GM13977 (cell line): ENCODE measurements at regions not wholly inside any gene's neighbourhood (a gene's known extent, or its start where the extent isn't known, plus 50 kb on each side); places are given as distances from the start of the nearest gene placed in this dataset.
"Not testable (repeated sequence)": the region's sequence is repeated elsewhere in the genome, so short reads cannot be mapped to it uniquely, and the experiment has no call there.

ENCODE experiments used
- DNase-seq: peaks from one replicate; pipeline ENCODE4 v3.0.0; 2012; ENCODE audit warnings: low spot score
- in situ Hi-C: fragments of 300-500 bp; cut with MboI; formaldehyde crosslinking; loops from one replicate; pipeline ENCODE4 v1.12.0; 2022; ENCODE audit warnings: low sequenced_read_pairs, low pct_unique_long_range_greater_than_20kb, mixed read lengths, inconsistent platforms; ENCODE audit not compliant: unreplicated experiment
- TF ChIP-seq, protein P1 (sequence below): IDR thresholded peaks from 2 replicates; pipeline ENCODE4 v1.5.1; 2012; ENCODE audit warnings: mild to moderate bottlenecking, control low read depth; ENCODE audit not compliant: insufficient read depth; ENCODE audit errors: extremely low read depth, missing control alignments

DNA sequence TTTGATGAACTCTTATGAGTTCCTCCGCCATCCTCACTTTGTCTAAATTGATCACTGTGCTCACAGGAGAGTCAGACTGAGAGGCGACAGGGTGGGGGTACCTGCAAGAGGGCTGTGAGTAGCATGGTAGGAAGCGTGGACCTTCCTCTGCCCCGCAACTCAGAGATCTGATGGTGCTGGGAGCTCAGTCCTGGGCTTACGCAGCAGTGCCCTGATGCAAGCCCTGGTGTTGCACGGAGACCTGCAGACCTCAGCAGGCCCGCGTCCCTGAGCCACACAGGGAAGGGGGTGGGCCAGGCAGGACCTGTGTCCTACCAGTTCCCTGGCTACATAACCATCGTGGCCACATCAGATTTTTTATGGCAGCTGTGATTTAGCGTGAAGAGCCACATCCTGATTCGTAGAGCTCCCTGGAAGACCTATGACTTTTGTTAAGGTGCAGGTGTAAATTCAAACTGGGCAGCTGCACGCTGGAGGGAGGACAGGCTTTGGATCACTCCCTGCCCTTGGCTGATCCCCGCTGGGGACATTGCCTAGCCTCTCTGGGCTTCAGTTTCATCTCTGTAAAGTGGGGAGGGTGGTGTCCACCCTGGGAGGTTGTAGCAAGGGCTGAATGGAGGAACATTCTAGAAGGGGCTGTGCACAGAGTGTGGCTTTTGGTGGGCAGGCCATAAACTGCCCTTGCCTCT lies 176.1 kb downstream of the KLF13 start:
- DNase-seq = no peak
- in situ Hi-C loops = no loop called here

DNA sequence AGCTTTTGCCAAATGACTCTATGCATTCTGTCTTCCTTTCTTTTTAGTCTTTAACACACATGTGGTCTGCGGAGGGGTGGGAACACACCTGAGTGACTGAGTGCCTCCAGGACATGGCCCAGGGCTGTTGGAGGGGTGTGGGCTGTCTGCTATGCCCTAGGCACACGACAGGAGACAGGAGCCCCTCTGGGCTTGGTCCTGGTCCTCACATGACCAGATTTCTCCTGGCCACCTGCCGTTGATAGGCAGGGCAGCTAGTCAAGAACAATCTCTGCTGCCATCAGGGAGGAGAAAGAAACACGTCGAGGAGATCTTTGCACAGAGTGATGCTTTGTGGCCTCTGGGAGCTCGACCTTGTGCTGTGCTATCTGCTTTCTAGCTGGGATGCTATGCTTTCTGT lies 176.6 kb downstream of the KLF13 start:
- no peak for DNase-seq
- in situ Hi-C loops = no loop called here
- TF ChIP-seq, protein P1, sequence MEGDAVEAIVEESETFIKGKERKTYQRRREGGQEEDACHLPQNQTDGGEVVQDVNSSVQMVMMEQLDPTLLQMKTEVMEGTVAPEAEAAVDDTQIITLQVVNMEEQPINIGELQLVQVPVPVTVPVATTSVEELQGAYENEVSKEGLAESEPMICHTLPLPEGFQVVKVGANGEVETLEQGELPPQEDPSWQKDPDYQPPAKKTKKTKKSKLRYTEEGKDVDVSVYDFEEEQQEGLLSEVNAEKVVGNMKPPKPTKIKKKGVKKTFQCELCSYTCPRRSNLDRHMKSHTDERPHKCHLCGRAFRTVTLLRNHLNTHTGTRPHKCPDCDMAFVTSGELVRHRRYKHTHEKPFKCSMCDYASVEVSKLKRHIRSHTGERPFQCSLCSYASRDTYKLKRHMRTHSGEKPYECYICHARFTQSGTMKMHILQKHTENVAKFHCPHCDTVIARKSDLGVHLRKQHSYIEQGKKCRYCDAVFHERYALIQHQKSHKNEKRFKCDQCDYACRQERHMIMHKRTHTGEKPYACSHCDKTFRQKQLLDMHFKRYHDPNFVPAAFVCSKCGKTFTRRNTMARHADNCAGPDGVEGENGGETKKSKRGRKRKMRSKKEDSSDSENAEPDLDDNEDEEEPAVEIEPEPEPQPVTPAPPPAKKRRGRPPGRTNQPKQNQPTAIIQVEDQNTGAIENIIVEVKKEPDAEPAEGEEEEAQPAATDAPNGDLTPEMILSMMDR = no peak

More for the DNA sequence above, 176.1 kb downstream of the KLF13 start:
- TF ChIP-seq, protein P1 = no peak

DNA sequence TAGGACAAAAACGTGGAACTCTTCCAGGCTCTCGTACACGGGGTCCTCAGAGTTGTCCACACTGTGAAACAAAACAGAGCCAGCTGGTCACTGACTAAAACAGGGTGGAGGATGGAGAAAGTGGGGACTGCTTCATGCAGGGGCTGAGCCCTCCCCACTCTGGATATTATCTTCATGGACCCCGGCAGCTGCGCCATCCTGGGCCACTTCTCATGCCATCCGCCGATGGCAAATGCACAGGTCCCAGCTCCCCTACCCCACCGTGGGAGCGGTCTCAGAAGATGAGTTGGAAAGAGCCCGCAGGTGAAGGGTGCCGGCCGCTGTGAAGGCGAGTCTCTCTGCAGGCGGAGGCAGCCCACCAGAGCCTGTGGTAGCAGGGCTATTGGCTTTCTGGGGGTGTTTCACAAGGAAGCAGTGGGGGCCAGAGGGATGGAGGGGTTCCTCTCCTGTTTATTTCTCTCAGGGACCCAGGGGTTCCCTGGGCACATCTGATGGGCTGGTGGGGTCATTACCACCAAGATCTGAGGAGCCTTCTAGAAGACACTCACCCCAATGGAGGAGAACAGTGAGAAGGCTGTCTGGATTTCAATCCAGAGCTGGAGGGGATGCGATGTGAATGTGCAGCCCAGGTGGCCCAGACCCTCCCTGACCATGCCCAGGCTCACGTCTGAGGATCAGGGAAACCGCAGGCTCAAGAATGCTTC lies 177.3 kb downstream of the KLF13 start:
- TF ChIP-seq, protein P1 = no peak
- no peak for DNase-seq
- in situ Hi-C loops = no loop called here

DNA sequence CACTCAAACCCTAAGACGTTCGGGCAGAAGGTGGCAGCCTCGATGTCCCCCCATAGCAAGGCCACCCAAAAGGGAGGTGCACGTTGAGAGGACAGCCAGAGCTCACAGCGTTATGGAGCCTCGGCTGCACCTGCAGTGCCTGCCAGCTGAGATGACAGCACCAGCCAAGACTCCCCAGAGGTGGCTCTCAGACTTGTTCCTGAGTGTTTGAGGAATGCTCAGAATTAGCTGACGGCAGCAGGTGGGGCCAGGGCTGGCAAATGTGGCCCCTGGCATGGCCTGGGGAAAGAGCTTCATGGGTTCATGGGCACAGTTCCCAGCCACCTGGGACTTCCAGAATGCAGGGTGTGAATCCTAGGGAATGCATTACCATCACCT lies 177.8 kb downstream of the KLF13 start:
- TF ChIP-seq, protein P1 = no peak
- in situ Hi-C loops = no loop called here
- DNase-seq = no peak

DNA sequence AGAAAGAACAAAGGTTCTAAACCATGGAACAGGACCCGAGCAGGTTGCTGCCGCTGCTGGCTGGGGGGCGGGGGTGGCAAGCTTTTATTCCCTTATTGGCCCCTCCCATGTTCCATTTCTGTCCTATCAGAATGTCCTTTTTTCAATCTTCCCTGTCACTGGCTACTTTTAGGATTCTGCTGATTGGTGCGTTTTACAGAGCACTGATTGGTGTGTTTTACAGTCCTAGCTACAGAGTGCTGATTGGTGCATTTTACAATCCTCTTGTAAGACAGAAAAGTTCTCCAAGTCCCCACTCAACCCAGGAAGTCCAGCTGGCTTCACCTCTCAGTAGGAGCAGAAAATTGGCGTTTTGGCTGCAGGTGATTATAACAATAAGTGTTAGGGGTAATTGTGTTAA lies 180.9 kb downstream of the KLF13 start:
- DNase-seq, in situ Hi-C loops: not testable (repeated sequence)

DNA sequence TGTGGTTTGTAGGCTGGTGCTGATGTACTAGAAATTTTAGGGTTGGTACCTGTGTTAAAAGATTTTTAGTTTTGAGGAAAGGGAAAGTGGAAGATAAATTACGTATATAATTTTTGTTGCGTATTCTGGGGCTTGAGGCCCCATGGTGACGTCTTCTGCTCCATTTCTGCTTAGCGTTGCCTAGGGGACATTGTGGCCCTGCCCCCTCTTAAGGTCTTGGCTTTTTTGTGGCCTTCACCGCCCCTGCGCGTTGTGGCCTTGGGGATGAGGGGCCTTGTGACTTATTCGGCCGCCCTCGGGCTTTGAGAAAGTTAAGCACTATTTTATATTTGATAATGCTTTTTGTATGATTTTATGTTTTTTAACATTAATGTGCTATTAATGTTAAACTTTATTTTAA lies 182.0 kb downstream of the KLF13 start:
- TF ChIP-seq, protein P1 = no peak
- no peak for DNase-seq
- in situ Hi-C loops = no loop called here

DNA sequence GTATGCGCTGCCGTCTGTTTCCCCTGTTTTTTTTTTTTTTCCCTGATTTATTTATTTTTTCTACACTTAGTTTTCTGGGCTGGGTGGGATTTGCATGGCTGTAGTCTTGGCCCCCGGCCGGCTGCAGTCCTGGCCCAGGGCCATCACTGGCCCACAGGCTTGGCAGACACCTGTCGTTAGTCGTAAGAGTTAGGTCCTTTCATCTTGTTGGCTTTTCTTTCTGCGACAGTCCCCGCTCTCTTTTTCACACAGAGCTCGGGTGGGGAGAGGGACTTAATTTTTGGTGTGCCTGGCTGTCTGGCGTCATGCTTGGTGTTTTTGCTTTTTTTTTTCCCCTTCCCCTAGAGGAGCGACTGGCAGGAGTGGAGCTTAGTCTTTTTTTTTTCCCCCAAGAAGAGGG lies 183.4 kb downstream of the KLF13 start:
- TF ChIP-seq, protein P1 = no peak
- no peak for DNase-seq
- in situ Hi-C loops = no loop called here
